HL-60 (cell line): ENCODE measurements at regions not wholly inside any gene's neighbourhood (a gene's known extent, or its start where the extent isn't known, plus 50 kb on each side); places are given as distances from the start of the nearest gene placed in this dataset.

Source experiments
- DNase-seq, 2 experiments: peaks; one replicate each; pipeline ENCODE4 v3.0.0-alpha.2; 2010 to 2020; ENCODE audit warnings: low read depth in 1 of 2, low spot score in 1 of 2
- H3K27ac ChIP-seq: fragments of 250-450 bp; sonication (Bioruptor Pico); replicated peaks from 2 replicates; pipeline ENCODE4 v1.5.1; 2020; ENCODE audit warnings: mild to moderate bottlenecking, moderate library complexity
- H3K27me3 ChIP-seq: fragments of 250-450 bp; sonication (Bioruptor Pico); 2 replicates; pipeline ENCODE4 v1.5.1; 2021; ENCODE audit warnings: mild to moderate bottlenecking, moderate library complexity; ENCODE audit not compliant: insufficient read depth, poor library complexity, severe bottlenecking
- H3K4me3 ChIP-seq: replicated peaks from 2 replicates; pipeline ENCODE4 v1.5.1; 2011; ENCODE audit warnings: mild to moderate bottlenecking, control low read depth, low read length; ENCODE audit not compliant: insufficient read depth
- GABPA ChIP-seq: IDR thresholded peaks from 2 replicates; pipeline ENCODE4 v1.6.1; 2012; ENCODE audit warnings: low read depth
- POLR2AphosphoS5 ChIP-seq: IDR thresholded peaks from 2 replicates; pipeline ENCODE4 v1.6.1; 2012; ENCODE audit warnings: low read depth
- SPI1 ChIP-seq: IDR thresholded peaks from 2 replicates; pipeline ENCODE4 v1.6.1; 2012; ENCODE audit warnings: low read depth, mild to moderate bottlenecking, borderline replicate concordance
- TF ChIP-seq, protein P1 (sequence below): IDR thresholded peaks from one replicate; pipeline ENCODE4 v1.5.1; 2011; ENCODE audit warnings: low read length, control low read depth, inconsistent platforms; ENCODE audit not compliant: insufficient read depth
- TF ChIP-seq, protein P2 (sequence below): IDR thresholded peaks from 2 replicates; pipeline ENCODE4 v1.6.1; 2012; ENCODE audit warnings: low read depth; ENCODE audit not compliant: insufficient replicate concordance

DNA sequence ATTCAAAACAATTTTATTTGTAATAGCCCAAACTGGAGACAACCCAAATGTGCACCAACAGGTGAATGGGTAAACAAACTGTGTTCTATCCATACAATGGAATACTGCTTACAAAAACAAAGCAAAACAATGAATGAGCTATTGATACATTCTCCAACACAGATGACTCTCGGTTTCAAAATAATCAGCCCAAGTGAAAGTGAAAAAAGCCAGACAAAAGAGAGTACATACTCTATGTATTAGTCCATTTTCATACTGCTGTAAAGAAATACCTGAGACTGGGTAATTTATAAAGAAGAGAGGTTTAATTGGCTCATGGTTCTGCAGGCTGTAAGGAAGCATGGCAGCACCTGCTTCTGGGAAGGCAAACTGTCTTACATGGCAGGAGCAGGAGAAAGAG, 65.2 kb upstream of the LRCH1 start:
- Histone ChIP-seq H3K4me3 (no peak overlapping the region), H3K27ac (no peak overlapping the region), H3K27me3 (no peaks in the 10 kb centered on the region)
- TF ChIP-seq, protein P1, sequence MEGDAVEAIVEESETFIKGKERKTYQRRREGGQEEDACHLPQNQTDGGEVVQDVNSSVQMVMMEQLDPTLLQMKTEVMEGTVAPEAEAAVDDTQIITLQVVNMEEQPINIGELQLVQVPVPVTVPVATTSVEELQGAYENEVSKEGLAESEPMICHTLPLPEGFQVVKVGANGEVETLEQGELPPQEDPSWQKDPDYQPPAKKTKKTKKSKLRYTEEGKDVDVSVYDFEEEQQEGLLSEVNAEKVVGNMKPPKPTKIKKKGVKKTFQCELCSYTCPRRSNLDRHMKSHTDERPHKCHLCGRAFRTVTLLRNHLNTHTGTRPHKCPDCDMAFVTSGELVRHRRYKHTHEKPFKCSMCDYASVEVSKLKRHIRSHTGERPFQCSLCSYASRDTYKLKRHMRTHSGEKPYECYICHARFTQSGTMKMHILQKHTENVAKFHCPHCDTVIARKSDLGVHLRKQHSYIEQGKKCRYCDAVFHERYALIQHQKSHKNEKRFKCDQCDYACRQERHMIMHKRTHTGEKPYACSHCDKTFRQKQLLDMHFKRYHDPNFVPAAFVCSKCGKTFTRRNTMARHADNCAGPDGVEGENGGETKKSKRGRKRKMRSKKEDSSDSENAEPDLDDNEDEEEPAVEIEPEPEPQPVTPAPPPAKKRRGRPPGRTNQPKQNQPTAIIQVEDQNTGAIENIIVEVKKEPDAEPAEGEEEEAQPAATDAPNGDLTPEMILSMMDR, result no peak
- no peak for TF ChIP-seq GABPA
- TF ChIP-seq SPI1, result no peak
- no peak for TF ChIP-seq POLR2AphosphoS5
- TF ChIP-seq, protein P2, sequence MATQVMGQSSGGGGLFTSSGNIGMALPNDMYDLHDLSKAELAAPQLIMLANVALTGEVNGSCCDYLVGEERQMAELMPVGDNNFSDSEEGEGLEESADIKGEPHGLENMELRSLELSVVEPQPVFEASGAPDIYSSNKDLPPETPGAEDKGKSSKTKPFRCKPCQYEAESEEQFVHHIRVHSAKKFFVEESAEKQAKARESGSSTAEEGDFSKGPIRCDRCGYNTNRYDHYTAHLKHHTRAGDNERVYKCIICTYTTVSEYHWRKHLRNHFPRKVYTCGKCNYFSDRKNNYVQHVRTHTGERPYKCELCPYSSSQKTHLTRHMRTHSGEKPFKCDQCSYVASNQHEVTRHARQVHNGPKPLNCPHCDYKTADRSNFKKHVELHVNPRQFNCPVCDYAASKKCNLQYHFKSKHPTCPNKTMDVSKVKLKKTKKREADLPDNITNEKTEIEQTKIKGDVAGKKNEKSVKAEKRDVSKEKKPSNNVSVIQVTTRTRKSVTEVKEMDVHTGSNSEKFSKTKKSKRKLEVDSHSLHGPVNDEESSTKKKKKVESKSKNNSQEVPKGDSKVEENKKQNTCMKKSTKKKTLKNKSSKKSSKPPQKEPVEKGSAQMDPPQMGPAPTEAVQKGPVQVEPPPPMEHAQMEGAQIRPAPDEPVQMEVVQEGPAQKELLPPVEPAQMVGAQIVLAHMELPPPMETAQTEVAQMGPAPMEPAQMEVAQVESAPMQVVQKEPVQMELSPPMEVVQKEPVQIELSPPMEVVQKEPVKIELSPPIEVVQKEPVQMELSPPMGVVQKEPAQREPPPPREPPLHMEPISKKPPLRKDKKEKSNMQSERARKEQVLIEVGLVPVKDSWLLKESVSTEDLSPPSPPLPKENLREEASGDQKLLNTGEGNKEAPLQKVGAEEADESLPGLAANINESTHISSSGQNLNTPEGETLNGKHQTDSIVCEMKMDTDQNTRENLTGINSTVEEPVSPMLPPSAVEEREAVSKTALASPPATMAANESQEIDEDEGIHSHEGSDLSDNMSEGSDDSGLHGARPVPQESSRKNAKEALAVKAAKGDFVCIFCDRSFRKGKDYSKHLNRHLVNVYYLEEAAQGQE, result no peak
- DNase-seq, result no peak

DNA sequence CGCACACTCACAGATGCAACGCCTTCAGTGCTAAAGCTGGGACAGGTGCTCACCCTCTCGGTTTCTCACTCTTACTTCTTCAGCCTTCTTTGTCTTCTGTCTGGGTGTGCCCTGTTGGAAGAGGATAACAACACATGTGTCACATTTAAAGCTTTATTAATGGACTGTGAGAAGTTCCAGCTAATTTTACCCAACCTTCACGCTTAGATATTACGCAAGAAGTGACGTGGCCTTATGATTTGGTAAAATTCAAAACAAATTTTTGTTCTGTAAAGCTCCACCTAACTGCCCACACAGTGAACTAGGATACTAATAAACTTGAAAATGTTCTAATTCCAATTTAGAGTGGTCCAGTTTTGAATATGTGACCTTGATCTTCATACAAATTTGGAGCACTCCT, 66.7 kb upstream of the LRCH1 start:
- TF ChIP-seq, protein P1, result no peak
- no peak for TF ChIP-seq GABPA
- no peaks in the 10 kb centered on the region for H3K27me3 ChIP-seq
- H3K4me3 ChIP-seq, result no peak overlapping the region
- H3K27ac ChIP-seq, result no peak overlapping the region
- DNase-seq, result no peak

DNA sequence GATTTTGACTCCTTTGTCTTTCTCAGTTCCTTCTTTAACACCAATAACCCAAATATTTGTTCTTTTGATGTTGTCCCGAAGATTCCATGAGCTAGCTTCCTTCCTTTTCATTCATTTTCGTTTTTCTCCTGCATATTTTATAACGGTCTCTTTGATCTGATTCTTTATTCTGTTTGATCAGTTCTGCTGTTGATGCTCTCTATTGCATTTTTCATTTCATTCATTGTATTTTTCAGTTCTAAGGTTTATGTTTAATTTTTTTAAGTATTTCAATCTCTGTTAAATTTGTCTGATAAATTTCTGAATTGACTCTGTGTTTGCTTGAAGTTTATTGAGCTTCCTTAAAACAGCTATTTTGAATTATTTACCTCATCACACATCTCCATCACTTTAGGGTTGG, 68.4 kb upstream of the LRCH1 start:
- H3K4me3 ChIP-seq, result no peak overlapping the region
- H3K27me3 ChIP-seq, result no peaks in the 10 kb centered on the region
- no peak for DNase-seq
- H3K27ac ChIP-seq, result no peak overlapping the region
- TF ChIP-seq POLR2AphosphoS5 (no peak), SPI1 (no peak), GABPA (no peak)
- TF ChIP-seq, protein P1, result no peak
- TF ChIP-seq, protein P2, result no peak

DNA sequence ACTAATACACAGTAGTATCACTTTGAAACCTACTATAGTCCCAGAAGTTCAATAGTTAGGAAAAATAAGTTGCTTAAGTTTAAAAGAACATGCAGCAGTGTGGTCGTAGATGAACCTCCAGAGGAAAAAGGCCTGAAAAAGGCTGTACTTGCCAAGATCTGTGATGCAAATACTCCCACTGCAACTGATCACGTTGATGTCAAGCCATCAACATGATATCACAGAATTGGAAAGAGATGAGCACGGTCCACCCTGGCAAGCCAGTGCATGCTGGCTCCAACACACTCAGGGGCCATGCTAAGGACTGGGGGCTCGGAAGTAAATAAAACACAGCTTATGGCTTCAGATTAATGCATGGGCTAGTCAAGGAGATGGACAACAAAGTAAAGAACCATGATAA, 71.8 kb upstream of the LRCH1 start:
- no peaks in the 10 kb centered on the region for H3K27me3 ChIP-seq

More for the DNA sequence above, 71.8 kb upstream of the LRCH1 start:
- DNase-seq, result no peak
- Histone ChIP-seq H3K4me3 (no peak overlapping the region), H3K27ac (no peak overlapping the region)
- no peak for TF ChIP-seq POLR2AphosphoS5
- no peak for TF ChIP-seq GABPA
- TF ChIP-seq, protein P2, result no peak
- no peak for TF ChIP-seq SPI1
- TF ChIP-seq, protein P1, result no peak
